ENCODE measurements at regions not wholly inside any gene's neighbourhood (a gene's known extent, or its start where the extent isn't known, plus 50 kb on each side); places are given as distances from the start of the nearest gene placed in this dataset.
"Not testable (repeated sequence)": the region's sequence is repeated elsewhere in the genome, so short reads cannot be mapped to it uniquely, and the experiment has no call there.

DNA sequence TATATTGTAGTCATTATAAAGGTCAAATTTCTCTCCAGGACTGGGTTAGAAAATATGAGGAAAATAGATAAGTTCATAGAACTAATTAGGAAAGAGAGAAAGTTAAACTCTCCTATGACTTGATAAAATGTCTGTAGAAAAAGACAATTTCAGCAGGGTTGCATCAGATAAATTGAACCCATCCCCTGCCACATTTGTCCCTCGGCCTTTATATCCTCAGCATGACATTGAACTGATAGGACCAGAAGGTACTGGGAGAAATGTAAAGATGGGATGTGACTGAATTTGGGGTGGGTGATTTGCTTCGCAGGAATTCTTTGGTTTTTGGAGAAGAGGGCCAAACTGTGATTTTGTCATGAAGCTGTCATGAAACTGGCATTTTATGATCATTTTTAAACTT, 68.1 kb upstream of the KIF2A start:
- not testable (repeated sequence) for H3K36me3 ChIP-seq (ENCODE audit: control insufficient read depth in 4 of 4, insufficient read depth in 3 of 4, low read depth in 1 of 4, low read length in 3 of 4)

DNA sequence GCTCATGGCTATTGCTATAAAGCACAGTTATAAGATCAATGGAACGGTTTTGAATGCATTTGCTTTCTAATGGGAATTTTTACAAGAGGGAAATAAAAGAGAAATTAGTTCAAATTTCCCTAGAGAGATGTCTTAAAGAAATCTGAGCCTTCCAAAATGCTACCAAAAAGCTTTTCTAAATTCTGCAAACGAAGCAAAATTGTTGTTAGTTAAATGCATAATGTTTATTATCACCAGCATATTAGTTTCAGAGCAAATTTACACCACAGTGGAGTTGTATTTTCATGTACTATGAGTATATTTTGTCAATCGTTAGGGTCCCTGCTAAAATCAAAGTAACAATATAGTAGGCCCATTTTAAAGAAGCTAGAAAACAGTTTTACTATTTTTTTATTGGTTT, 67.4 kb upstream of the KIF2A start:
- 82% methylated on average over 3 of the region's 3 CpGs for WGBS
- not testable (repeated sequence) for DNase-seq (ENCODE audit: low spot score)

More for the DNA sequence above, 68.1 kb upstream of the KIF2A start:
- H3K9ac ChIP-seq (ENCODE audit: low read depth in 1 of 2, low read length in 2 of 2); H3K4me1 ChIP-seq (ENCODE audit: control insufficient read depth in 4 of 4, insufficient read depth in 4 of 4, low read length in 3 of 4); DNase-seq (ENCODE audit: low spot score); H3K27ac ChIP-seq (ENCODE audit: low read depth in 1 of 2, low read length in 2 of 2); H3K27me3 ChIP-seq (ENCODE audit: control insufficient read depth in 4 of 4, insufficient read depth in 4 of 4, low read length in 3 of 4); H3K4me3 ChIP-seq (ENCODE audit: low read depth in 1 of 3, low read length in 3 of 3); H3K9me3 ChIP-seq (ENCODE audit: control insufficient read depth in 4 of 4, low read length in 3 of 4): not testable (repeated sequence)
- 97% methylated on average over 2 of the region's 2 CpGs for WGBS

DNA sequence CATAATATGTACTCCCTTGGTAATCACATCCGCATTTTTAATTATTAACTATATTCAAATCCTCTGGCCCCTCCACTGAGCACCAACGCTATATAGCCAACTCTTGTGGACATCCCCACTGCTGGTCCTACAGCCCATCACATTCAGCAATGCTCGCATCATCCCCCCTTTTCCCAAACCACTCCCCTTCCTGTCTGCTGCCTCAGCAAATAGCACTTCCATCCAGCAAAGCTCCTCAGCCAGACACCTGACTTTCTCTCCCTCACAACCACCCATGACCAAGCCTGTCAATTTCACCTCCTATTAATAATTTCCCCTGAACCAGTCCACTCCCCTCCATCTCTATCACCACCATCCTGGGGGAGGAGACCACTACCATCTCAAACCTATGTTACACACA, 65.5 kb upstream of the KIF2A start:
- not testable (repeated sequence) for H3K27me3 ChIP-seq (ENCODE audit: control insufficient read depth in 4 of 4, insufficient read depth in 4 of 4, low read length in 3 of 4); H3K4me1 ChIP-seq (ENCODE audit: control insufficient read depth in 4 of 4, insufficient read depth in 4 of 4, low read length in 3 of 4); H3K27ac ChIP-seq (ENCODE audit: low read depth in 1 of 2, low read length in 2 of 2); DNase-seq (ENCODE audit: low spot score); H3K36me3 ChIP-seq (ENCODE audit: control insufficient read depth in 4 of 4, insufficient read depth in 3 of 4, low read depth in 1 of 4, low read length in 3 of 4); H3K4me3 ChIP-seq (ENCODE audit: low read depth in 1 of 3, low read length in 3 of 3); H3K9ac ChIP-seq (ENCODE audit: low read depth in 1 of 2, low read length in 2 of 2); H3K9me3 ChIP-seq (ENCODE audit: control insufficient read depth in 4 of 4, low read length in 3 of 4)
- WGBS = 82% methylated on average over 3 of the region's 3 CpGs

More for the DNA sequence above, 67.4 kb upstream of the KIF2A start:
- H3K4me3 ChIP-seq (ENCODE audit: low read depth in 1 of 3, low read length in 3 of 3); H3K36me3 ChIP-seq (ENCODE audit: control insufficient read depth in 4 of 4, insufficient read depth in 3 of 4, low read depth in 1 of 4, low read length in 3 of 4); H3K4me1 ChIP-seq (ENCODE audit: control insufficient read depth in 4 of 4, insufficient read depth in 4 of 4, low read length in 3 of 4); H3K27ac ChIP-seq (ENCODE audit: low read depth in 1 of 2, low read length in 2 of 2); H3K9ac ChIP-seq (ENCODE audit: low read depth in 1 of 2, low read length in 2 of 2); H3K9me3 ChIP-seq (ENCODE audit: control insufficient read depth in 4 of 4, low read length in 3 of 4); H3K27me3 ChIP-seq (ENCODE audit: control insufficient read depth in 4 of 4, insufficient read depth in 4 of 4, low read length in 3 of 4): not testable (repeated sequence)

DNA sequence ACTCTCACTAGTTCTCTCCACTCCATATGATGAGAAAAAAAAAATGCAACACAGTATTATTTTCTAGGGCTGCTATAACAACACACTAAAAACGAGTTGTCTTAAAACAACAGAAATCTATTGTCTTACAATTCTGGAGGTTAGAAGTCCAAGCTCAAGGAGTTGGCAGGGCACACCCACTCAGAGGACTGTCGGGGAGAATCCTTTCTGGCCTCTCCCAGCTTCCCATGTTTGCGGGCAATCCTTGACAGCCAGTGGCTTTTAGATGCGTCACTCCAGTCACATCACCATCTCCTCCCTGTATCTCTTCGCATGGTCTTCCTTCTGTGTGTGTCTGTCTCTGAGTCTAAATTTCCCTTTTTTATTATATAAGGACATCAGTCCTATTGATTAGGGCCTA, 64.0 kb upstream of the KIF2A start:
- H3K36me3 ChIP-seq (ENCODE audit: control insufficient read depth in 4 of 4, insufficient read depth in 3 of 4, low read depth in 1 of 4, low read length in 3 of 4); H3K4me1 ChIP-seq (ENCODE audit: control insufficient read depth in 4 of 4, insufficient read depth in 4 of 4, low read length in 3 of 4); H3K4me3 ChIP-seq (ENCODE audit: low read depth in 1 of 3, low read length in 3 of 3); H3K27me3 ChIP-seq (ENCODE audit: control insufficient read depth in 4 of 4, insufficient read depth in 4 of 4, low read length in 3 of 4); H3K9me3 ChIP-seq (ENCODE audit: control insufficient read depth in 4 of 4, low read length in 3 of 4); H3K9ac ChIP-seq (ENCODE audit: low read depth in 1 of 2, low read length in 2 of 2); DNase-seq (ENCODE audit: low spot score); H3K27ac ChIP-seq (ENCODE audit: low read depth in 1 of 2, low read length in 2 of 2): not testable (repeated sequence)
- WGBS = 91% methylated on average over 5 of the region's 5 CpGs

DNA sequence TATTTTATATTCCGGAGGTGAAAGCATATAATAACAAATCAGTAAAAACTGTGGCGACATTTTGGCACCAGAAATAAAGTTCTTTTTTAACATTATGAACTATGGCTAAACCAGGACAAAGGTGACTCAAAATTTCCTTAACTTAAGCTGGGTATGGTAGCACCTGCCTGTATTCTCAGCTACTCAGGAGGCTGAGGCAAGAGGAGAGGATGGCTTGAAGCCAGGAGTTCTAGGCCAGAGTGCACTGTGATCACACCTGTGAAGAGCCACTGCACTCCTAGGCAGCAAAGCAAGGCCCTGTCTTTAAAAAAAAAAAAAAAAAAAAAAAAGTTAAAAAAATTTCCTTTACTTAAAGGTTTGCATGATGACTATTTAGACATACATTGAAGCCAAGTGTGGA, 63.0 kb upstream of the KIF2A start:
- H3K9ac ChIP-seq (ENCODE audit: low read depth in 1 of 2, low read length in 2 of 2); H3K27me3 ChIP-seq (ENCODE audit: control insufficient read depth in 4 of 4, insufficient read depth in 4 of 4, low read length in 3 of 4); H3K36me3 ChIP-seq (ENCODE audit: control insufficient read depth in 4 of 4, insufficient read depth in 3 of 4, low read depth in 1 of 4, low read length in 3 of 4); H3K9me3 ChIP-seq (ENCODE audit: control insufficient read depth in 4 of 4, low read length in 3 of 4); H3K27ac ChIP-seq (ENCODE audit: low read depth in 1 of 2, low read length in 2 of 2); H3K4me1 ChIP-seq (ENCODE audit: control insufficient read depth in 4 of 4, insufficient read depth in 4 of 4, low read length in 3 of 4); DNase-seq (ENCODE audit: low spot score); H3K4me3 ChIP-seq (ENCODE audit: low read depth in 1 of 3, low read length in 3 of 3): not testable (repeated sequence)
- 72% methylated on average over 2 of the region's 2 CpGs for WGBS

DNA sequence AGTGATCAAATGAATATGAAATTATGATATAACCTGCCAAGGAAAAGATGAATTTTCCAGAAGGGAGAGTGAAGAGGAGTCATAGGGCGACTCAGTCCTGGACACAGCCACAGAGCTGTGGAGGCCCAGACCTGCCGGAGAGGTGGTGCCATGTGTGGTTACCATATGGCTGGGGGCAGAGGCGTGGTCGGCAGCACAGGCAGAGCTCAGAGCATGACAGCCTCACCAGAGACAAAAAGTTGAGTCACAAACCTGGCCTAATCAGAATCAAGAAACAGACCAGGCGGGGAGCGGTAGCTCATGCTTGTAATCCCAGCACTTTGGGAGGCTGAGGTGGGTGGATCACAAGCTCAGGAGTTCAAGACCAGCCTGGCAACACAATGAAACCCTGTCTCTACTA, 57.8 kb upstream of the KIF2A start:
- H3K4me1 ChIP-seq (ENCODE audit: control insufficient read depth in 4 of 4, insufficient read depth in 4 of 4, low read length in 3 of 4); H3K9ac ChIP-seq (ENCODE audit: low read depth in 1 of 2, low read length in 2 of 2); H3K27ac ChIP-seq (ENCODE audit: low read depth in 1 of 2, low read length in 2 of 2); H3K9me3 ChIP-seq (ENCODE audit: control insufficient read depth in 4 of 4, low read length in 3 of 4); H3K4me3 ChIP-seq (ENCODE audit: low read depth in 1 of 3, low read length in 3 of 3); DNase-seq (ENCODE audit: low spot score); H3K27me3 ChIP-seq (ENCODE audit: control insufficient read depth in 4 of 4, insufficient read depth in 4 of 4, low read length in 3 of 4); H3K36me3 ChIP-seq (ENCODE audit: control insufficient read depth in 4 of 4, insufficient read depth in 3 of 4, low read depth in 1 of 4, low read length in 3 of 4): not testable (repeated sequence)
- 95% methylated on average over 6 of the region's 6 CpGs for WGBS

DNA sequence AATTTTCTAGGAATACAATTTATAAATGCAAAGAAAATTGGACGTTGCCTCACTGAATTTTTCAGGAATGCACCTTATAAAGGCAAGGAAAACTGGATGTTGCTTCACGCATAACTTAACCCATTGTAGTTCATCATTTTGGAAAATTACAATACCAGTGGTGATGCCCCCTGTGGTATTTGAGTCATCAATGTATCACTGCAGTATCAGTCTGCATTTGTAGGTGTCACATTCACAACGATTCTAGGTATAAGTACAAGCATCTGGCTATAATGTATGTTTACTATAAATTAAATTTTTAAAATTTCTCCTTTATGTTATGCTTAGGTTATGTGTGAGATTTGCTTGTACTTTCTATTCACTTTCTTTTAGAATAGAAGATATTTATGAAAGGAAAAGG, 55.9 kb upstream of the KIF2A start:
- not testable (repeated sequence) for H3K27ac ChIP-seq (ENCODE audit: low read depth in 1 of 2, low read length in 2 of 2); DNase-seq (ENCODE audit: low spot score); H3K4me3 ChIP-seq (ENCODE audit: low read depth in 1 of 3, low read length in 3 of 3); H3K9ac ChIP-seq (ENCODE audit: low read depth in 1 of 2, low read length in 2 of 2); H3K9me3 ChIP-seq (ENCODE audit: control insufficient read depth in 4 of 4, low read length in 3 of 4); H3K4me1 ChIP-seq (ENCODE audit: control insufficient read depth in 4 of 4, insufficient read depth in 4 of 4, low read length in 3 of 4); H3K27me3 ChIP-seq (ENCODE audit: control insufficient read depth in 4 of 4, insufficient read depth in 4 of 4, low read length in 3 of 4); H3K36me3 ChIP-seq (ENCODE audit: control insufficient read depth in 4 of 4, insufficient read depth in 3 of 4, low read depth in 1 of 4, low read length in 3 of 4)
- WGBS = 77% methylated on average over 3 of the region's 3 CpGs

DNA sequence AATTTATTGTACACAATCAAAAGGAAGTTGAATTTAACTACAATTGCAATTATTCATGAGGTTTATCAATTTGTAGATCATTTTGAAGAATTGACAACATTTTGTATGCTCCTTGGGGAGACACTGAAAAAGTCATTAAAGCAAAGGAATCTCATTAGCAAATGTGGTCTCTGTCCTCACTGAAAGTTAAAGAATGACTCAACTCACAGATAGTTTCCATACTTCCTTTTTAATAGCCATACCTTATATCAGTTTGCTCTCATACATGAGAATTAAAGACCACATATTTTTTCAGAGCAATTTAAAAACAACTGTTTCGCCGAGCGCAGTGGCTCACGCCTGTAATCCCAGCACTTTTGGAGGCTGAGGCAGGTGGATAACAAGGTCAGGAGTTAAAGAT, 55.1 kb upstream of the KIF2A start:
- 94% methylated on average over 4 of the region's 4 CpGs for WGBS
- not testable (repeated sequence) for H3K4me1 ChIP-seq (ENCODE audit: control insufficient read depth in 4 of 4, insufficient read depth in 4 of 4, low read length in 3 of 4); H3K9ac ChIP-seq (ENCODE audit: low read depth in 1 of 2, low read length in 2 of 2); H3K36me3 ChIP-seq (ENCODE audit: control insufficient read depth in 4 of 4, insufficient read depth in 3 of 4, low read depth in 1 of 4, low read length in 3 of 4); H3K4me3 ChIP-seq (ENCODE audit: low read depth in 1 of 3, low read length in 3 of 3); H3K27me3 ChIP-seq (ENCODE audit: control insufficient read depth in 4 of 4, insufficient read depth in 4 of 4, low read length in 3 of 4); DNase-seq (ENCODE audit: low spot score); H3K9me3 ChIP-seq (ENCODE audit: control insufficient read depth in 4 of 4, low read length in 3 of 4); H3K27ac ChIP-seq (ENCODE audit: low read depth in 1 of 2, low read length in 2 of 2)

DNA sequence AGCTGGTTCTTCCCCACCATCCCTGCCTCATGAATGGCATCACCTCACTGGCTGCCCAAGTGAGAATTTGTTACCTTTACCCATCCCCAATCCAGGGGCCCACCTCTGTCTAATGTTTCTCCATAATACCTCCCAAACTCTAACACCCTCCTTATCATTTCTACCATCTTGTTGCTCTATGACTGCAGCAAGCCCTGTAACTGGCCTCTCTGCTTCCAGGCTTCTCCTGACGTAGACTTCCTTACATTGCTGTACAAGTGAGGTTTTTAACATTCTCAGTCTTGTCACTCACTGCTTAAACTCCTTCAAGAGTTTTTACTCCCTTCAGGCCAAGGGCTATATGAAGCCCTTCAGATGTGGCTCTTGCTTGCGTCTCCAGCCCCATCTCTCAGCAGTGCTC, 53.5 kb upstream of the KIF2A start:
- H3K4me1 ChIP-seq (ENCODE audit: control insufficient read depth in 4 of 4, insufficient read depth in 4 of 4, low read length in 3 of 4); DNase-seq (ENCODE audit: low spot score); H3K36me3 ChIP-seq (ENCODE audit: control insufficient read depth in 4 of 4, insufficient read depth in 3 of 4, low read depth in 1 of 4, low read length in 3 of 4); H3K27me3 ChIP-seq (ENCODE audit: control insufficient read depth in 4 of 4, insufficient read depth in 4 of 4, low read length in 3 of 4); H3K27ac ChIP-seq (ENCODE audit: low read depth in 1 of 2, low read length in 2 of 2); H3K4me3 ChIP-seq (ENCODE audit: low read depth in 1 of 3, low read length in 3 of 3); H3K9ac ChIP-seq (ENCODE audit: low read depth in 1 of 2, low read length in 2 of 2); H3K9me3 ChIP-seq (ENCODE audit: control insufficient read depth in 4 of 4, low read length in 3 of 4): not testable (repeated sequence)
- 94% methylated on average over 2 of the region's 2 CpGs for WGBS
